Loucy (cell line): ENCODE measurements at regions not wholly inside any gene's neighbourhood (a gene's known extent, or its start where the extent isn't known, plus 50 kb on each side); places are given as distances from the start of the nearest gene placed in this dataset.

ENCODE experiments used
- EZH2phosphoT487 ChIP-seq: fragments of 200-600 bp; IDR thresholded peaks from 2 replicates; pipeline ENCODE4 v1.6.1; 2018; ENCODE audit warnings: antibody characterized with exemption, mild to moderate bottlenecking, moderate library complexity, borderline replicate concordance
- TF ChIP-seq, protein P1 (sequence below): fragments of 200-600 bp; sonication (generic); conservative IDR thresholded peaks from 2 replicates; pipeline ENCODE4 v1.5.1; 2014; ENCODE audit warnings: mild to moderate bottlenecking, antibody characterized with exemption, low read length

DNA sequence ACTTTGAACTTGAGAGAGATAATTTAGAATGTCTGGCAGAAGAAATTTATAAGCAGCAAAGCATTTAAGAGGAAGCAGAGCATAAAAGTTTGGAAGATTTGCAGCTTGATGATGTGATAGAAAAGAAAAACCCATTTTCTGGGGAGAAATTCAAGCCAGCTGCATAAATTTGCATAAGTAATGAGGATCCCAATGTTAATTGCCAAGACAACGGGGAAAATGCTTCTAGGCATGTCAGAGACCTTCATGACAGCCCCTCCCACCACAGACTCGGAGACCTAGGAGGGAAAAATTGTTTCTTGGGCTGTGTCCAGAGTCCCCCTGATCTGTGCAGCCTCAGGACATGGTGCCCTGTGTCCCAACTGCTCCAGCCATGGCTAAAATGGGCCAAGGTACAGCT is 263.6 kb upstream of the POT1 start:
- TF ChIP-seq, protein P1, sequence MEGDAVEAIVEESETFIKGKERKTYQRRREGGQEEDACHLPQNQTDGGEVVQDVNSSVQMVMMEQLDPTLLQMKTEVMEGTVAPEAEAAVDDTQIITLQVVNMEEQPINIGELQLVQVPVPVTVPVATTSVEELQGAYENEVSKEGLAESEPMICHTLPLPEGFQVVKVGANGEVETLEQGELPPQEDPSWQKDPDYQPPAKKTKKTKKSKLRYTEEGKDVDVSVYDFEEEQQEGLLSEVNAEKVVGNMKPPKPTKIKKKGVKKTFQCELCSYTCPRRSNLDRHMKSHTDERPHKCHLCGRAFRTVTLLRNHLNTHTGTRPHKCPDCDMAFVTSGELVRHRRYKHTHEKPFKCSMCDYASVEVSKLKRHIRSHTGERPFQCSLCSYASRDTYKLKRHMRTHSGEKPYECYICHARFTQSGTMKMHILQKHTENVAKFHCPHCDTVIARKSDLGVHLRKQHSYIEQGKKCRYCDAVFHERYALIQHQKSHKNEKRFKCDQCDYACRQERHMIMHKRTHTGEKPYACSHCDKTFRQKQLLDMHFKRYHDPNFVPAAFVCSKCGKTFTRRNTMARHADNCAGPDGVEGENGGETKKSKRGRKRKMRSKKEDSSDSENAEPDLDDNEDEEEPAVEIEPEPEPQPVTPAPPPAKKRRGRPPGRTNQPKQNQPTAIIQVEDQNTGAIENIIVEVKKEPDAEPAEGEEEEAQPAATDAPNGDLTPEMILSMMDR = no peak
- no peak for TF ChIP-seq EZH2phosphoT487
